ENCODE measurements at regions not wholly inside any gene's neighbourhood (a gene's known extent, or its start where the extent isn't known, plus 50 kb on each side); places are given as distances from the start of the nearest gene placed in this dataset.

DNA sequence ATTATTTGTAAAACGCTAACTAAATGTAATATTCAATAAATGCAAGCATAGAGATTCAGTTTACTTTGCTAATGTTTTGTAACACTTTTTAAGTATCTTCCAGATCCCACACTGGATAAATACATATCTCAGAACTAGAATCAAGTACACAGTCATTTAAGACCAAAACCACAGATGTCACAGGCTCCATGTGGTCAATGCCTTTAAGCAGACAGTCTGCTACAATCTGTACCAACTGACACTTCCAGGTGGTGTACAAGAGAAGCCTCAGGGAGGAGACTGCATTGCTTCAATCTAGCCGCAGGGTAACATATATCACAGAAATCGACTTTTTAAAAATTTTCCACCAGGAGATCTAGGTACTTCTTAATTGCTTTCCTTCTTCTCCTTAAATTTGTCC, 229.6 kb upstream of the DIAPH2 start:
- TF ChIP-seq, protein P1, sequence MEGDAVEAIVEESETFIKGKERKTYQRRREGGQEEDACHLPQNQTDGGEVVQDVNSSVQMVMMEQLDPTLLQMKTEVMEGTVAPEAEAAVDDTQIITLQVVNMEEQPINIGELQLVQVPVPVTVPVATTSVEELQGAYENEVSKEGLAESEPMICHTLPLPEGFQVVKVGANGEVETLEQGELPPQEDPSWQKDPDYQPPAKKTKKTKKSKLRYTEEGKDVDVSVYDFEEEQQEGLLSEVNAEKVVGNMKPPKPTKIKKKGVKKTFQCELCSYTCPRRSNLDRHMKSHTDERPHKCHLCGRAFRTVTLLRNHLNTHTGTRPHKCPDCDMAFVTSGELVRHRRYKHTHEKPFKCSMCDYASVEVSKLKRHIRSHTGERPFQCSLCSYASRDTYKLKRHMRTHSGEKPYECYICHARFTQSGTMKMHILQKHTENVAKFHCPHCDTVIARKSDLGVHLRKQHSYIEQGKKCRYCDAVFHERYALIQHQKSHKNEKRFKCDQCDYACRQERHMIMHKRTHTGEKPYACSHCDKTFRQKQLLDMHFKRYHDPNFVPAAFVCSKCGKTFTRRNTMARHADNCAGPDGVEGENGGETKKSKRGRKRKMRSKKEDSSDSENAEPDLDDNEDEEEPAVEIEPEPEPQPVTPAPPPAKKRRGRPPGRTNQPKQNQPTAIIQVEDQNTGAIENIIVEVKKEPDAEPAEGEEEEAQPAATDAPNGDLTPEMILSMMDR (IDR thresholded peaks at IDR 0.05) = no peak
- no peak for TF ChIP-seq POLR2A (IDR thresholded peaks at IDR 0.05; ENCODE audit: low read depth)
- TF ChIP-seq POLR2AphosphoS5 (IDR thresholded peaks at IDR 0.05) = no peak
- no peak for TF ChIP-seq EP300 (IDR thresholded peaks at IDR 0.05)

Data from esophagus muscularis mucosa (tissue), 4 donors.